HG03066 (cell line): ENCODE measurements at regions not wholly inside any gene's neighbourhood (a gene's known extent, or its start where the extent isn't known, plus 50 kb on each side); places are given as distances from the start of the nearest gene placed in this dataset.
"Not testable (repeated sequence)": the region's sequence is repeated elsewhere in the genome, so short reads cannot be mapped to it uniquely, and the experiment has no call there.

ENCODE experiments used
- ATAC-seq: cut with Tn5 transposase; IDR thresholded peaks from one replicate; pipeline ENCODE4 v1.9.1; 2021; ENCODE audit warnings: low read depth; ENCODE audit not compliant: unreplicated experiment

DNA sequence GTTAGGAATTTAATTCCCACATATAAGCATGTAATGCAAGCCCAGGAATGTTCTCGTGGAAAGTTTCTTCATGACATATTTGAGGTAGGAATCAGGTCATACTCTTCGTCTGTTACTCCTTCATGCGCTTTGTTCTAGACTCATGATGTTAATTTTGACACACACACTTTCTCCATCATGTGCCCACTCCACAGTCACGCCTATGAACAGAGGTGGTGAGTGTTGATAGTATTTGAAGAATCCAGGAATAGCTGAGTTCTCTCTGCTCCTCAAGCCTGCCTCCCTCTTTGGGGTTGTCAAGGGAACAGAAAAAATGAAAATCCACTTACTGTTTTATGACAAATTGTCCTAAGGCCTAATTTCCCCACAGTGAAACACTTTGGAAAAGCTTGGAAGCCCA is 117.3 kb upstream of the SERPINE2 start:
- no peak for ATAC-seq

DNA sequence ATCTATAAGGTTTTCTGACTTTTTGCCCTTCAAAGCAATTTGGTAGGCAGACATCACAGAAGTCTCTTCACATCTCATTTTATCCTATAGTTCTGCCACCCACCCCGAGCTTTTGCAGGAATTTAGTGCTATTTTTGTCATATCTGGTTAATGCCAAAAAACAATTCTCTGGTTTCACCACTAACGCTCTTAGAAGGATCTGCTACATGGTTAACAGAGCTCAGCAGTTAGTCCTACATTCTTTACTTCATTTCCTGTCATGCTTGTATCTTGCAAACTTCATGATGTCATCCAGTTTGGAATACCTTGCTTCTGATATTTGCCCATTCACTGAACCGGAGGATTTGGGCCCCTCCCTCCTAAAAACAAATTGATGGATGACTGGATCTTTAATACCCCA is 116.8 kb upstream of the SERPINE2 start:
- ATAC-seq: no peak

DNA sequence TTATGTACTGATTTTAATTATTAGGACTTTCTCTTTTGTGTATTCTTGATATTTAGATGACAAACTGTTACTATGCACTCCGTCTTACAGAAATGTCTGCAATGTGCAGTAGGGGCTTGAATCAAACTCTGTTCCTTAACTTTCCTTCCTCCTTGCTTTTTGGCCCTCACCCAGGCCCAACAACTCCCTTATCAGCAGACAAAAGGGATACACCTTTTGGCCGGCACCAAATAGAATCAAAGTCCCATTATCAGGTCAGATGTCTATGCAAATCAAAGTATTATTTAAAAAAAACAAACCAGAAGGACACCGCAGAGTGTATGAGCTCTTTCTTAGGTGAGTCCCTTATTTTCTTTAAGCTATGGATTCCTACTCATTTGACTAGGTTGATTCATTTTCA is 116.3 kb upstream of the SERPINE2 start:
- no peak for ATAC-seq

DNA sequence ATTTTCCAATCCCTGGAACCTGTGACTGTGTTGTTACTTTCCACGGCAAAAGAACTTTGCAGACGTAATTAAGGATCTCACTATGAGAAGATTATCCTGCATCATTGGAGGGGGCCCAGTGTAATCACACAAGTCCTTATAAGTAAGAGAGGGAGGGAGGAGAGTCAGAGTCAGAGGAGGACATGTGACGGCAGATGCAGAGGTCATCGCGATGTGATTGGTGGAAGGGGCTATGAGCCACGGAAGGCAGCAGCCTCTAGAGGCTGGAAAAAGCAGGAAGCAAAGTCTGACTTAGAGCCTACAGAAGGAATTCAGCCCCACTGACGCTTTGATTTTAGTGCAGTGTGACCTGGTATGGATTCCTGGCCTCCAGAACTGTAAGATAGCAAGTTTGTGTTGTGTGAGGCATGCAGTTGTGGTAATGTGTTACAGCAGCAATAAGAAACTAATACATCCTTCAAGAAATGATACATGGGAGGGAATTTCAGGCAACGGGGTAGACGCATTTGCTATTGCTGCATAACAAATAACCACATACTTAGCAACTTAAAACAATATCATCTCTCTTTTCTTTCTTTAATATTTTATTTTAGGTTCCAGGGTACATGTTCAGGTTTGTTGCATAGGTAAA is 112.7 kb upstream of the SERPINE2 start:
- no peak for ATAC-seq

DNA sequence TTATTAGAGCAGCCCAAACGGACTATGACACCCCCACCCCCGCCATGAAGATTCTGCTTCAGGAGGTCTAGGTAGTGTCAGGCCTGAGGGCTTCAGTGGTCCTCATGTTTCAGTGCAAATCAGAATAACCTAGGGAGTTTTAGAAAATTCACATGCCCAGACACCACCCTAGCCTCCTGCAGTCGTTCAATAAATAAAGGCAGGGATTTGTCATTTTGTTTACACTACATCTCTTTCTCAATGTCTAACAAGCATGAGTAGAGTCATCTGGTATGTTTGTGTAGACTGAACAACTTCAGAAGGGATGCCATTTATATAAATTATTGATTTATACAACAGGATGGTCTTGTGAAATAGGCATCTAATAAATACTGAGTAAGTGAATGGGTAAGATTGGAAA is 112.1 kb upstream of the SERPINE2 start:
- ATAC-seq: no peak

DNA sequence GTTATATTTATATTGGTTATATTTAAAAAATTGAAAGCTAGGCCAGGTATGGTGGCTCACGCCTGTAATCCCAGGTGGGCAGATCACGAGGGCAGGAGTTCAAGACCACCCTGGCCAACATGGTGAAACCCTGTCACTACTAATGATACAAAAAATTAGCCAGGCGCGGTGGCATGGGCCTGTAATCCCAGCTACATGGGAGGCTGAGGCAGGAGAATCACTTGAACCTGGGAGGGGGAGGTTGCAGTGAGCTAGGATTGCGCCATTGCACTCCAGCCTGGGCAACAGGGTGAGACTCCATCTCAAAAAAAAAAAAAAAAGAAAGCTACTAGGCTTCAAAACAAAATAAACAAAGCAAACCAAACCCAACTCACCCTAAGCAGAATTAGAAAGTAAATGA is 109.0 kb upstream of the SERPINE2 start:
- ATAC-seq: not testable (repeated sequence)

DNA sequence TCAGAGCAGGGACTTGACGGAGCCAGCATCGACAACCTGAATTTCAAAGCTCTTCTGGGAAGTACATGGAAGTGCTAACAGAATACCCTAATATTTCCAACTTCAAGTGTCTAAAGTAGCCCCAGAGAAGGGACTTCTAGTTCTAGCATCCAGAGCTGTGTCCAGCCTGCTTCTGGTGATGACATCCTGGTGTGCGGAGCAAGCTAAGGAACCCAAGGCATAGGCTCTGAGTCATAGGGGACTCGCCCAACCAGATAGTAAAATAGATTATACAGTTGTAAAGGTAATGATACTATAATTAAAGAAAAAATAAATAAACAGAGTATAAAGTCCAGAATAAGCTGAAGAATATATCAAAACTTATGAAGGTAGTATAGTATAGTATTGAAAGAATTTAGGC is 108.1 kb upstream of the SERPINE2 start:
- ATAC-seq: no peak

DNA sequence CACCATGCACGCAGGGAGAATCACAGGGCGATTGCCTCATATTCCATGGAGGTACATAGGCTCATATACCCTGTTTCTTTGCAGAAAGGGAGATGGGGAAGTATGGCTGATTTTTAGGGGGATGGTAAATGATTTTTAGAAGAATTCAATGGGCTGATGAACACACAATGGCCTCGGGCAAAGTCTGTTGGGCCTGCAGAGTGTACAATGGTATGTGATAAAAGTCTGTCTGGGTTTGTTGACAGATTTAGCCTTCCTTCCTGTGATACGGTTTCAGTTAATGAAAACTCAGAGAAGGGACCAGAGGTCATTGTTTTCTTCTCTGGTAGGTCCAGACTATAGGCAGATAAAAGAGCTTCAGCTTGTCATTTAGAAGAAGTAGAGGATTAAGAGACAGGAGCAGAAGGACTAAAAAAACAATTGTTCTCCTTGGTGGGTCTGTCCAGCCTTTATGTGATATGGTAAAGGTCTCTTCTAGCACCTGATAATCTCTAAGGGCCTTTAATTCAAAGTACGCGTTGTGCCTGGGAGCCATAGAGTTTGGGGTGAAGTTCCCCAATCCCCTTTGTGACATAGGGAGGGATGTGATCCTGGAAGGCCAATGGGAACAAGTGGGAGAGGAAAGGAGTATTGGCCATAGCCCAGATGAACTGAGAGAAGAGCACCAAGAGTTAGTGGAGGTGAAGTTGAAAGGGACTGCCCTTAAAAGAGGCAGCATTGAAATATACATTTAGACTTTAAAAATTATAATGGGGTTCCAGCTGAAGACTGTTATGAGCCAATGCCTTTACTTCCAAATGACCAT is 107.5 kb upstream of the SERPINE2 start:
- ATAC-seq: no peak

DNA sequence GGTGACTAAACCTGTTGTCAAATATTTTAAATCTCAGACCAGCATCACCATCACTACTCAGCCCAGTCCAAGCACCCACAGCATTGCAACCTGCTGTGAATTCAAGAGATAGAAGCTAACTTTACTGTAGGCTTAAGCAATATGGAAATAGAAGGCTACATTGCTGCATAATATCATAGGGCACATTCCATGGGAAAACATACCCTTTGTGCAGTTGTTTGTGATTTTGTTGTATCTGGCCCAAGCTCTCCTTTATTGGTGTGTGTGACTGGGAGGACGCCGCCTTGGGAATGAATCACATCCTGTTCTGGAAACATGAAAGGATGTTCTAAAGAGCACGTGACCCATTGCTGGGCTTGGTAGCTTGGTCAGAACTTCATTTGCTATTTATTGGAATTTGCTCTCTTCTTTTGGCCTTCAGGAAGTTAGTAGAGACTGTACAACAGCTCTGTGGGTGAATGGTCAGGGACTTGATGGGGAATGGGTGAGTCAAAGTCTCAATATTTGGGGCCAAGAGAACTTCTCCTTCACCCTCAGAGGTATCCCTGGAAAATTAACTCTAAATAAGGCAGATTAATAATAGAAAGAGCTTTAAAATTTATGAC is 106.8 kb upstream of the SERPINE2 start:
- no peak for ATAC-seq

DNA sequence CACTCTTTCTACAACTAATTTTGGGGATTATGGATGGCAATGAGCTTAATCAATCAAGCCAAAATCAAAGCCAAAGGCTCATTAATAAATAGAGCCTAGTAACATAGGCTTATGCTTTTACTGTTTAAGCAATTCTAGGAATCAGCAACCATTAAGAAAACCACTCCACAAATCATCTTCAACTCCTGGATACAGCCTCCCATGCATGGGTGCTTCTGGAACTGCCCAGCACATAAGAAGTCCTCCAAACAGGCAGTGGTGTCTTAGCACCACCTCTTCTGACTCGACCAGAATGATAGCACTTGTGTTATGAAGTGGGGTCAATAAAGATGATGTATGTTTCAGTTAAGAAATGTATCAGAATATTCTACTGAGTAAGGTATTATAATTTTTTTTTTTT is 104.4 kb upstream of the SERPINE2 start:
- ATAC-seq: no peak

DNA sequence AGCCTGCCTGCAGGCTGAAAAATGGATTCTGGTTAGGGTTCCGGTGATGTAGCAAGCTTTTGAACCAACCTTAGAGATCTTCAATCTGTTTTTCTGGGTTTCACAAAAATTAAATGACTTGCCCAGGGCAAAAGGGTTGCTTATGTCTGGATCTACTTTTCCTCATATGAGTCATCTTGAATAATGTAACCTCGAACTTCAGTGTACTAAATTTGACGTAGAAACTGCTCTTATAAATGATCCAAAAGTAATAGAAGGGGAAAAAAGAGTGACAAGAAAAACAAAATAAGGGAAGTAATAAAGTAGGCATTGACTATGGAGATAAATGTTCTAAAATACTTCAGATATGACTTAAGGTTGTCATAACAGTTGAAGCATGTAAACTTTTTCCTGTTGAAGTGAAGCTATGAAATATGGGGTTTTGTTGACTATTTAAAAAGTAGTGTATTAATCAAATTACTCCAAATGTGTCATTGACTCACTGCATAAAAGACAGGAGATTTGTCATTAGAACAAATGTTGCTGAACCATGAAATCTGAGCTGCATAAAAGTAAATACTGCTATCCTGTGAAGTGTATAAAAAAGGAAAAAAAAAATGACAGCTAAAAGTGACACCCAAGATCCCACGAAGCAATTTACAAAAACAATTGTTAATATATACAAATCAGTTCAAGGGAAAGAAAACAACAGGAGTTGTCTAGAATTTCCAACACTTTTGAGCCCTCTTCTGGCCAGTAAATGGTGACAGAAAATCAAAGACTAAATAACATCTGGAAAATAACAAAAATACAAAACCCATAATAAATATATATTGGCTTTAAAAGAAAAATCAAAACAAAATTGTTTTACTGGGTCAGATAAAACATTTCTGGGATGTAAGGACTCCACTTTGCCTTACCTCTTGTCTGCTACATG is 103.6 kb upstream of the SERPINE2 start:
- no peak for ATAC-seq

DNA sequence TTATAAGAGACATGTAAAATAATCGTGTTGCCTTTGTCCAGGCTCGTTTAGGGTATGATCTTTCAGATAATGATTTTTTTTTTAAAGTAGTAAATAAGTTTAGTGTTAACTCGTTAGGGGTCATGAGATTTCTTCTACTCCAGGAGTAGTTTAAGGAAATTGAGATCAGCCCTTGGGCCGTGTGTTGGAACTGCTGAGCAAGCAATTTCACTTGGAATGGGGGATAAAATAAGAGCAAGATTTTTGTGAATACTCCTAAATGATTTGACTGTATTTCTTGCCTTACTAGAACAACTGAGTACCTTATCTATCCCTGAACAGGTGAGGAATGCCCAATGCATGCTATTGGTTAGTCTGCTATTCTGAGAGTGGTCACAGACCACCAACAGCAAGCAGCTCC is 102.2 kb upstream of the SERPINE2 start:
- ATAC-seq: no peak

DNA sequence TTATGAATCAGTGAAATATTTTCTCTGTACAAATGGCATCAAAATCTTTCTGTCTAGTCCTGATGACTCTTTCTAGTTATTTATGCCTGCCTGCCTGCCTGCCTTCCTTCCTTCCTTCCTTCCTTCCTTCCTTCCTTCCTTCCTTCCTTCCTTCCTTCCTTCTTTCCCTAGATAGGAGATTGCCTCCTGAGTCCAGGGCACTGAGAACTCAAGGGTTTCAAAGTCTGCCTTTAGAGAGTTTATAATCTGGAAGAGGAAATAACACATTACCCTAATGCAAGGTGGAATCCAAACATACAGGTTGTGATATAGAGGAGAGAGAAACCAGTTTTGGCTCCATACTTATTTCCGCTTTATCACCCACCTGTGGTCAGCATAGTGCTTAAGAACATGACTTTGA is 98.1 kb upstream of the SERPINE2 start:
- ATAC-seq: no peak

DNA sequence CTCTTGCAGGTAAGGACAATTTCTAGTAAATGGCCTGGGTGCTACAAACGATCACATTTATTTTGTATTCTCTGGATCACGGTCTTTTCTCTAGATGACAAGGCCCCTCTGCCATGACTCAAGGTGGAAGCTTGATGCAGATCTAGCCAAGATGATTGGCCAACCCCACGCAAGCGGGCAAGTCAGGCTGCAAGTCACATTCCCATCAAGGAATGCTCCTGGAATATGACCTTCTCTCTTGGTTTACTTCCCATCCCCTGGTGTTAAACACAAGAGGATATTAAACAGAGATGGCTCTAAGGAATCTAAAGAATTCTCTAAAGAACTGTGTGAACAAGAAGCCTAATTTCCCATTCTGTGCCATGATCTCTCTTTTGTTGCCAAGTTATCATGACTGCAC is 97.3 kb upstream of the SERPINE2 start:
- no peak for ATAC-seq

DNA sequence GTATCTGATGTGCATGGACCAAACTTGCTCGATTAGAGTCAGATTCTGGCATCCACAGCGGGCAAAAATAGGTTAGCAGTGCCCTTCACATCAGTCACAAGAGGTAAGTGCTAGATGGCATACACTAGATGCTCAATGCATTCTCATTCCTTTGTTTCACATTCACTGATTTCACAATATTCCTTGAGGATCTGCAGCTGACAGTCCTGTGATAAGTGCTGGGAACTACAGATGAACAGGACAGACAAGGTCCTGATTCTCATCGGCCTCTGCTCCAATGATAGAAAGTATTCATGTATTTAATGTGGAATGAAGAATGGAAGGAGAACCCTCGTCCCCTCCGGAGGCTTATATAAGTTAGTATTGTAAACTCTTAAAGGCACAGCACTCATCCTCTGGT is 96.8 kb upstream of the SERPINE2 start:
- ATAC-seq: no peak

DNA sequence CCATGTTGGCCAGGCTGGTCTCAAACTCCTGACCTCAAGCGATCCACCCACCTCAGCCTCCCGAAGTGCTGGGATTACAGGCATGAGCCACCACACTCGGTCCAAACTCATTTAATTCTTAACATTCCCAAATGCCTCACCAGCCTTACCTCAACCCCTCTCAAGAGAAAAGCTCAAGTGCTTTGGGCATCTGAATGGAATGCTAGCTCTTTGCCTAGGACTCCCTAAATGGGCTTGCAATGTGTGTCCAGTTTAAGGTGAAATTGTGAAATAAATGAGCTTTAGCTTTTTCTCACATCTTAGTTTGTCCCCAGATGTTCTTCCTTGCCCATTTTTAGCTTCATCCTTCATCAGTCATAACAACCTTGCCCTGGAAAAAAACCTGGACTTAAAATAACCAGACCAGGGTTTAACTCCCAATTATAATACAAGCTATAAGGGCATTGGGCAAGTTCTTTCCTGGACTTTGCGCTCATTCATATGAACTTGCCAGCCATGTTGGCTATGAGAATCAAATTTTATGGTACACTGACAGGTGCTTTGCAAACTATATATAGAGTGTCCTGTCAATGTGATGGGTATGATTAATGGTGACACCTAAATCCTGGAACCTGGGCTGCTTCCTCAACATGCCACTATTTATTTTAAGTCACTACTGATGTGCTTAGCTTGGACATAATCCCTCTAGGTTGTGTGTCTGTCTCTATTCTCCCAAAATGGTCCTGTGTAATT is 95.1 kb upstream of the SERPINE2 start:
- ATAC-seq: no peak

DNA sequence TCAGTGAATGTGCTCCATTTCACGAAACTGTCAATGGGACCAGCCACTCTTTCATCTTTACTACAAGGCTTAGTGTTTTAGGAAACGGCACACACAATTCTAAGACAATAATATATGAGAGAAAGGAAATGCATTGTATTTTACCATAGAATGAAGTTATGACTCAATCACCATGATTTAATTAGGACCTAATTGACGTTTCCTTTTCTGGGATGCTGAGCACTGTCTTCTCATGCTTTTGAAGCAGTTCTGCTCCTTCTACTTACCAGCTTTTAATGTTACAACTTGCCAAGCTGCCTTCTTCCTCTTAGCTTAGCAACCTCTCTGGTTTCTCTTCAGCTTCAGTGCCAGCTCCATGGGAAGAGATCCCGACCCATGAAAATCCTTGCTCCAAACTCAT is 94.3 kb upstream of the SERPINE2 start:
- ATAC-seq: no peak

DNA sequence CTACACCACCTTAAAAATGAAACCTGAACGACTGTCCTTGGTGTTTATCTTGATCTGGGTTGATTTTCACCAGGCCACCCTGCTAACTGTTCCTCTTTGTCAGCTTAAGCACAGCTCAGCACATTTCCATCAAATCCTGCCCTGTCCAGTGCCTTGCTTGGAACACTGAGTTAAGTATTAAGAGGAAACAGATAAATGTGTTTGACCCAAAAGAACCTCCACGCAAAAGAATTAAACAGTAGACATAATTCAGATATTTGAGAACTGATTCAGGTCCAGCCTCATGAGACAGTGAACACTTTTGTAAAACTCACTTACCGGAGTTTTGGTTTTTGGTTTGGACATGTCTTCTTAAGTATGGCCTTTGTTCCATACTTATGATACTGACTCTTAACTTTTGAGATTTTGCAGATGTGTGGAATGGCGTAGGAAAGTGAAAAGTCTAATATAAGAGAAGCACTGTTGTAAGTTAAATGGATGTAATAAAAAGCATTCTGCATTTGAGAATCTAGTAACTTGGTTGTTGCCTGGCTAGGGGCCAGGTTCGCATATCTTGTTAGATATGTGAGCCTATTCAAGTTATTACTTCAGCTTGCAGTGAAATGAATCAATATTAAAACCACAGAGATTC is 88.9 kb upstream of the SERPINE2 start:
- no peak for ATAC-seq

DNA sequence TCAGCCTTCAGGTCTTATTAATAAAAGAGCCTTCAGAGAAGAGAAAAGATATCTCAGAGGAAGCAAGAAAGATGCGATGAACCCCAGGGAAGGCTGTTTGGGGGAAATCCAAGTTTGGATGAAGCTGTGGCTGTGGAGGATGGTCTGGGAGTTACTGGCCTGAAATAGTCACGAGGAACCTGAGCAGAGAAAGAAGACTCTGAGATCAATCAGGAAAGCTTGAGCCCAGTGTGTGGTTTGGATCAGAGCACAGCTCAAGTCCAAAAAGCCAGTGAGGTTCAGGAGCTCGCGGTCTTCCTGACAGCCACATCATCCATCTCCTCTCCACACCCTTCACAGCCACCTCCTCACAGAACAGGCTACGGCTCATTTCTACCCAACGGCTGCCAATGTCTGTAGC is 87.4 kb upstream of the SERPINE2 start:
- ATAC-seq: no peak

DNA sequence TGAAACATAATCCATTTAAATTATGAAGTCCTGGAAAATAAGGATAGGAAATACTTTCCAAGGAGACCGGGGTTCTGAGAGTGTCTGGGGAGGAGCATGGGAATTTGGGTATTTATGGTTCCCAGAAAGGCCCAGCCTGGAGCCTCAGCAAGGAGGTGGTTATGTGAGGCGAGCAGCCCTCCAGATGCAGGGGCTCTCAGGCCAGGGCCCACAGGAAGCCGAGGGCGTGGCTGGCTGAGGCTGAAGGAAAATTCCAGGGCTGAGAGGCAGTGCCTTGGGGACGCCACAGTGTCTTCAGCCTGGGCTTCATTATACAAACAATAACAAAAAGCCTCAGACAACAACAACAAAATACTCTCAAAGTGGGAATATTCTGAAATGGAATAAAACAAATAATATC is 86.9 kb upstream of the SERPINE2 start:
- no peak for ATAC-seq
